ENCODE measurements at regions not wholly inside any gene's neighbourhood (a gene's known extent, or its start where the extent isn't known, plus 50 kb on each side); places are given as distances from the start of the nearest gene placed in this dataset.

GRCh38 chr10:114767986-114768821, 53.4 kb upstream of the FHIP2A start:
- TF ChIP-seq POLR2A (IDR thresholded peaks at IDR 0.05): no peak
- TF ChIP-seq, protein P1, sequence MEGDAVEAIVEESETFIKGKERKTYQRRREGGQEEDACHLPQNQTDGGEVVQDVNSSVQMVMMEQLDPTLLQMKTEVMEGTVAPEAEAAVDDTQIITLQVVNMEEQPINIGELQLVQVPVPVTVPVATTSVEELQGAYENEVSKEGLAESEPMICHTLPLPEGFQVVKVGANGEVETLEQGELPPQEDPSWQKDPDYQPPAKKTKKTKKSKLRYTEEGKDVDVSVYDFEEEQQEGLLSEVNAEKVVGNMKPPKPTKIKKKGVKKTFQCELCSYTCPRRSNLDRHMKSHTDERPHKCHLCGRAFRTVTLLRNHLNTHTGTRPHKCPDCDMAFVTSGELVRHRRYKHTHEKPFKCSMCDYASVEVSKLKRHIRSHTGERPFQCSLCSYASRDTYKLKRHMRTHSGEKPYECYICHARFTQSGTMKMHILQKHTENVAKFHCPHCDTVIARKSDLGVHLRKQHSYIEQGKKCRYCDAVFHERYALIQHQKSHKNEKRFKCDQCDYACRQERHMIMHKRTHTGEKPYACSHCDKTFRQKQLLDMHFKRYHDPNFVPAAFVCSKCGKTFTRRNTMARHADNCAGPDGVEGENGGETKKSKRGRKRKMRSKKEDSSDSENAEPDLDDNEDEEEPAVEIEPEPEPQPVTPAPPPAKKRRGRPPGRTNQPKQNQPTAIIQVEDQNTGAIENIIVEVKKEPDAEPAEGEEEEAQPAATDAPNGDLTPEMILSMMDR (IDR thresholded peaks at IDR 0.05): no peak
- TF ChIP-seq POLR2AphosphoS5 (IDR thresholded peaks at IDR 0.05): no peak
- no peak for TF ChIP-seq EP300 (IDR thresholded peaks at IDR 0.05; ENCODE audit: low read depth)
